Body of pancreas (tissue), 4 donors: ENCODE measurements at regions not wholly inside any gene's neighbourhood (a gene's known extent, or its start where the extent isn't known, plus 50 kb on each side); places are given as distances from the start of the nearest gene placed in this dataset.

Experiments used
- POLR2A ChIP-seq, 3 donors: fragments of 450-650 bp; IDR thresholded peaks; one replicate each; pipeline ENCODE4 v1.6.1; 2016; ENCODE audit warnings: antibody characterized with exemption in 3 of 3, mild to moderate bottlenecking in 2 of 3
- TF ChIP-seq, protein P1 (sequence below), 7 experiments: fragments of 450-650 bp in 4 of 7; fragments of 200-600 bp in 3 of 7; sonication (generic) in 3 of 7; IDR thresholded peaks; one replicate each; pipeline ENCODE4 v1.5.1; 2016 to 2019; ENCODE audit warnings: antibody characterized with exemption in 7 of 7

GRCh38 chr4:162239992-162240769 lies 76.4 kb upstream of the FSTL5 start:
- TF ChIP-seq, protein P1, sequence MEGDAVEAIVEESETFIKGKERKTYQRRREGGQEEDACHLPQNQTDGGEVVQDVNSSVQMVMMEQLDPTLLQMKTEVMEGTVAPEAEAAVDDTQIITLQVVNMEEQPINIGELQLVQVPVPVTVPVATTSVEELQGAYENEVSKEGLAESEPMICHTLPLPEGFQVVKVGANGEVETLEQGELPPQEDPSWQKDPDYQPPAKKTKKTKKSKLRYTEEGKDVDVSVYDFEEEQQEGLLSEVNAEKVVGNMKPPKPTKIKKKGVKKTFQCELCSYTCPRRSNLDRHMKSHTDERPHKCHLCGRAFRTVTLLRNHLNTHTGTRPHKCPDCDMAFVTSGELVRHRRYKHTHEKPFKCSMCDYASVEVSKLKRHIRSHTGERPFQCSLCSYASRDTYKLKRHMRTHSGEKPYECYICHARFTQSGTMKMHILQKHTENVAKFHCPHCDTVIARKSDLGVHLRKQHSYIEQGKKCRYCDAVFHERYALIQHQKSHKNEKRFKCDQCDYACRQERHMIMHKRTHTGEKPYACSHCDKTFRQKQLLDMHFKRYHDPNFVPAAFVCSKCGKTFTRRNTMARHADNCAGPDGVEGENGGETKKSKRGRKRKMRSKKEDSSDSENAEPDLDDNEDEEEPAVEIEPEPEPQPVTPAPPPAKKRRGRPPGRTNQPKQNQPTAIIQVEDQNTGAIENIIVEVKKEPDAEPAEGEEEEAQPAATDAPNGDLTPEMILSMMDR (IDR thresholded peaks at IDR 0.05), result no peak
- no peak for TF ChIP-seq POLR2A (IDR thresholded peaks at IDR 0.05)
